GM23338 (cell line): ENCODE measurements at regions not wholly inside any gene's neighbourhood (a gene's known extent, or its start where the extent isn't known, plus 50 kb on each side); places are given as distances from the start of the nearest gene placed in this dataset.

Experiments used
- ATAC-seq: fragments of 200-7000 bp; cut with Tn5 transposase; 3 replicates; pipeline ENCODE4 v1.9.1; 2020
- DNase-seq: peaks from one replicate; pipeline ENCODE4 v3.0.0-alpha.2; 2015; ENCODE audit warnings: low spot score
- H2AFZ ChIP-seq: fragments of 200-600 bp; sonication (generic); 2 replicates; pipeline ENCODE4 v1.8.0; 2016; ENCODE audit warnings: antibody characterized with exemption, mild to moderate bottlenecking, moderate library complexity
- H3F3A ChIP-seq: fragments of 200-600 bp; sonication (generic); replicated peaks from 2 replicates; pipeline ENCODE4 v1.8.0; 2017; ENCODE audit warnings: antibody characterized with exemption, mixed run types, low read depth
- H3K27ac ChIP-seq: fragments of 200-600 bp; sonication (generic); 2 replicates; pipeline ENCODE4 v1.6.1; 2016; ENCODE audit warnings: low read depth
- H3K27me3 ChIP-seq: fragments of 200-600 bp; sonication (generic); 2 replicates; pipeline ENCODE4 v1.8.0; 2016; ENCODE audit warnings: mild to moderate bottlenecking, mixed run types, moderate library complexity; ENCODE audit not compliant: insufficient read depth
- H3K36me3 ChIP-seq: fragments of 200-600 bp; sonication (generic); 2 replicates; pipeline ENCODE4 v1.8.0; 2016; ENCODE audit warnings: mild to moderate bottlenecking; ENCODE audit not compliant: insufficient read depth
- H3K4me1 ChIP-seq: fragments of 200-600 bp; sonication (generic); 2 replicates; pipeline ENCODE4 v1.8.0; 2016; ENCODE audit warnings: mild to moderate bottlenecking, moderate library complexity; ENCODE audit not compliant: insufficient read depth
- H3K4me2 ChIP-seq: fragments of 200-600 bp; sonication (generic); 2 replicates; pipeline ENCODE4 v1.7.1; 2017; ENCODE audit warnings: mixed run types
- H3K4me3 ChIP-seq: fragments of 200-600 bp; sonication (generic); 2 replicates; pipeline ENCODE4 v1.6.1; 2016; ENCODE audit warnings: mixed run types
- H3K79me2 ChIP-seq: fragments of 200-600 bp; sonication (generic); replicated peaks from 2 replicates; pipeline ENCODE4 v1.8.0; 2017; ENCODE audit warnings: mild to moderate bottlenecking; ENCODE audit not compliant: insufficient read depth
- H3K9me2 ChIP-seq: fragments of 200-600 bp; sonication (generic); 2 replicates; pipeline ENCODE4 v1.8.0; 2017; ENCODE audit not compliant: insufficient read depth
- H4K20me1 ChIP-seq: fragments of 200-600 bp; sonication (generic); replicated peaks from 2 replicates; pipeline ENCODE4 v1.8.0; 2017; ENCODE audit warnings: mild to moderate bottlenecking; ENCODE audit not compliant: insufficient read depth
- H3K27ac Mint-ChIP-seq: 2 replicates; pipeline ENCODE4 v1.8.0; 2020; ENCODE audit warnings: inconsistent platforms, mild to moderate bottlenecking, moderate library complexity, mixed read lengths
- H3K27me3 Mint-ChIP-seq: 3 replicates; pipeline ENCODE4 v1.8.0; 2022; ENCODE audit warnings: low read depth, mild to moderate bottlenecking, moderate library complexity, mixed read lengths, inconsistent platforms; ENCODE audit not compliant: insufficient read depth, poor library complexity
- H3K36me3 Mint-ChIP-seq: 3 replicates; pipeline ENCODE4 v1.8.0; 2021; ENCODE audit warnings: low read depth, mild to moderate bottlenecking, inconsistent platforms, moderate library complexity, mixed read lengths
- H3K4me1 Mint-ChIP-seq: 3 replicates; pipeline ENCODE4 v1.8.0; 2020; ENCODE audit warnings: mild to moderate bottlenecking, inconsistent platforms, mixed read lengths
- H3K4me3 Mint-ChIP-seq: 3 replicates; pipeline ENCODE4 v1.8.0; 2021; ENCODE audit warnings: moderate library complexity, mild to moderate bottlenecking, inconsistent platforms, mixed read lengths
- H3K9me3 Mint-ChIP-seq: 3 replicates; pipeline ENCODE4 v1.8.0; 2020; ENCODE audit warnings: moderate library complexity, mild to moderate bottlenecking, inconsistent platforms, mixed read lengths
- CREB1 ChIP-seq: fragments of 250-450 bp; sonication (Bioruptor Pico); IDR thresholded peaks from 2 replicates; pipeline ENCODE4 v1.5.0; 2020; ENCODE audit warnings: low read depth, mild to moderate bottlenecking, moderate library complexity
- CTCF ChIP-seq, 2 experiments: fragments of 200-600 bp in 1 of 2; sonication (generic) in 1 of 2; conservative IDR thresholded peaks; 2 replicates each; pipeline versions ENCODE4 v1.5.1 to v1.6.1; 2016 to 2017; ENCODE audit warnings: antibody characterized with exemption in 2 of 2, low read depth in 2 of 2, mild to moderate bottlenecking in 2 of 2, moderate library complexity in 1 of 2
- ETS1 ChIP-seq: IDR thresholded peaks from 2 replicates; pipeline ENCODE4 v1.6.1; 2016; ENCODE audit warnings: antibody characterized with exemption
- EZH2 ChIP-seq: fragments of 200-600 bp; sonication (generic); IDR thresholded peaks from one replicate; pipeline ENCODE4 v1.8.0; 2017; ENCODE audit warnings: antibody characterized with exemption, mild to moderate bottlenecking, low read depth; ENCODE audit not compliant: unreplicated experiment
- EZH2phosphoT487 ChIP-seq: fragments of 200-600 bp; sonication (generic); IDR thresholded peaks from one replicate; pipeline ENCODE4 v1.8.1; 2018; ENCODE audit warnings: antibody characterized with exemption; ENCODE audit not compliant: unreplicated experiment
- JUNB ChIP-seq: IDR thresholded peaks from one replicate; pipeline ENCODE4 v1.6.1; 2016; ENCODE audit warnings: antibody characterized with exemption; ENCODE audit not compliant: unreplicated experiment
- NANOG ChIP-seq: IDR thresholded peaks from 2 replicates; pipeline ENCODE4 v1.6.1; 2016; ENCODE audit warnings: antibody characterized with exemption, borderline replicate concordance
- POLR2AphosphoS5 ChIP-seq: IDR thresholded peaks from 2 replicates; pipeline ENCODE4 v1.6.1; 2016; ENCODE audit warnings: antibody characterized with exemption, low read depth
- REST ChIP-seq: IDR thresholded peaks from one replicate; pipeline ENCODE4 v1.6.1; 2018; ENCODE audit warnings: antibody characterized with exemption; ENCODE audit not compliant: unreplicated experiment
- STAT1 ChIP-seq: IDR thresholded peaks from one replicate; pipeline ENCODE4 v1.6.1; 2016; ENCODE audit warnings: antibody characterized with exemption; ENCODE audit not compliant: unreplicated experiment
- ZNF114 ChIP-seq: fragments of 250-450 bp; sonication (Bioruptor Pico); IDR thresholded peaks from 2 replicates; pipeline ENCODE4 v1.5.0; 2020; ENCODE audit warnings: mild to moderate bottlenecking, moderate library complexity
- ZNF331 ChIP-seq: fragments of 250-450 bp; sonication (Bioruptor Pico); IDR thresholded peaks from 2 replicates; pipeline ENCODE4 v1.5.0; 2020; ENCODE audit warnings: low read depth, mild to moderate bottlenecking, moderate library complexity
- ZNF462 ChIP-seq: fragments of 250-450 bp; sonication (Bioruptor Pico); IDR thresholded peaks from 2 replicates; pipeline ENCODE4 v1.5.0; 2020; ENCODE audit warnings: mild to moderate bottlenecking, moderate library complexity

GRCh38 chr15:31508656-31509055 is 182.0 kb downstream of the KLF13 start (continued):
- no peak for TF ChIP-seq JUNB
- no peak for TF ChIP-seq ZNF114 (CRISPR knock-in tag)
- no peak for TF ChIP-seq EZH2phosphoT487

- Mint-ChIP-seq H3K27ac (no peak overlapping the region), H3K4me3 (no peak overlapping the region), H3K36me3 (no peaks in the 10 kb centered on the region; the same call in 2 of the 3 replicates), H3K9me3 (peaks cover 6% of the 10 kb centered on the region; the same call in 1 of the 3 replicates), H3K4me1 (no peaks in the 10 kb centered on the region), H3K27me3 (peaks cover 3% of the 10 kb centered on the region)
- Histone ChIP-seq H4K20me1 (no peaks in the 10 kb centered on the region), H3K4me2 (no peak overlapping the region), H3K4me3 (no peak overlapping the region), H3F3A (0 out of 2 replicates have a peak, but pooled peaks cover 4% of the 10 kb centered on the region), H3K27ac (no peak overlapping the region), H3K27me3 (no peaks in the 10 kb centered on the region), H3K79me2 (no peaks in the 10 kb centered on the region), H2AFZ (no peak overlapping the region), H3K36me3 (no peaks in the 10 kb centered on the region), H3K4me1 (no peaks in the 10 kb centered on the region), H3K9me2 (no peaks in the 10 kb centered on the region)
- DNase-seq (no peak), ATAC-seq (no peak)
- TF ChIP-seq ZNF462 (CRISPR knock-in tag) (no peak), STAT1 (no peak), EZH2 (no peak), NANOG (no peak), EZH2phosphoT487 (no peak), ZNF331 (no peak), ETS1 (no peak), ZNF114 (CRISPR knock-in tag) (no peak), CREB1 (no peak), REST (no peak), CTCF (conservative IDR thresholded peaks at IDR 0.05; ENCODE audit: low read depth in 2 of 2) (no peak), JUNB (no peak), POLR2AphosphoS5 (no peak)
Observed at GRCh38 chr15:31510057-31510456, 183.4 kb downstream of the KLF13 start.
